ENCODE measurements at regions not wholly inside any gene's neighbourhood (a gene's known extent, or its start where the extent isn't known, plus 50 kb on each side); places are given as distances from the start of the nearest gene placed in this dataset.

DNA sequence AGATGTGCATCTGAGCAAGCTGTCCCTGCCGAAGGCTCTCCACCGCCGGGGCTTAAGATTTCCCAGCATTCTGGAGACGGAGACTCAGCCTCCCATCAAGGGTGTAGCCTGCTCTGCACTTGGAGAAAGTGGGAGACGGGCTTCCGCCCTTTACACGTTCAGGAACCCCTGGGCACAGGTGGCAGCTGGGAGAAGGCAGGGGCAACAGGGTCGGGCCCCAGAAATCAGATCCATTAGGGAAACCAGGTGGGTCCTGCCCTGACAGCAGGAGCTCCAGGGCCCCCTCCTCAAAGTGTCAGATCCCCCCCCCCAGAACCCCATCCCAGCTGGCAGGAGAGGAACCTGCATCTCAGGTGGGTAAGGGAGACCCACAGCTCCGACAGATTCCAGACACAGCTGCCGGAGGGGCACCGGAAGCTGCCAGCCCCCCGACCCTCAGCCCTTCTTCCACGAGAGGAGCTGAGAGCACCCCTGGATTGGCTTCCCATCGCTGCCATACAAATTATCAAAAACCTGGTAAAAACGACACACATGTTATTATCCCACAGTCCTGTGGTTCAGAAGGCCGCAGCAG lies 236.6 kb downstream of the NPHP4 start:
- TF ChIP-seq, protein P1, sequence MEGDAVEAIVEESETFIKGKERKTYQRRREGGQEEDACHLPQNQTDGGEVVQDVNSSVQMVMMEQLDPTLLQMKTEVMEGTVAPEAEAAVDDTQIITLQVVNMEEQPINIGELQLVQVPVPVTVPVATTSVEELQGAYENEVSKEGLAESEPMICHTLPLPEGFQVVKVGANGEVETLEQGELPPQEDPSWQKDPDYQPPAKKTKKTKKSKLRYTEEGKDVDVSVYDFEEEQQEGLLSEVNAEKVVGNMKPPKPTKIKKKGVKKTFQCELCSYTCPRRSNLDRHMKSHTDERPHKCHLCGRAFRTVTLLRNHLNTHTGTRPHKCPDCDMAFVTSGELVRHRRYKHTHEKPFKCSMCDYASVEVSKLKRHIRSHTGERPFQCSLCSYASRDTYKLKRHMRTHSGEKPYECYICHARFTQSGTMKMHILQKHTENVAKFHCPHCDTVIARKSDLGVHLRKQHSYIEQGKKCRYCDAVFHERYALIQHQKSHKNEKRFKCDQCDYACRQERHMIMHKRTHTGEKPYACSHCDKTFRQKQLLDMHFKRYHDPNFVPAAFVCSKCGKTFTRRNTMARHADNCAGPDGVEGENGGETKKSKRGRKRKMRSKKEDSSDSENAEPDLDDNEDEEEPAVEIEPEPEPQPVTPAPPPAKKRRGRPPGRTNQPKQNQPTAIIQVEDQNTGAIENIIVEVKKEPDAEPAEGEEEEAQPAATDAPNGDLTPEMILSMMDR (IDR thresholded peaks at IDR 0.05; ENCODE audit: low read depth, low read length, missing input control) = no peak
- no peak for TF ChIP-seq ATF3 (IDR thresholded peaks at IDR 0.05)
- TF ChIP-seq FOXA1 (IDR thresholded peaks at IDR 0.05) = no peak
- no peak for TF ChIP-seq MAX (IDR thresholded peaks at IDR 0.05)
- TF ChIP-seq REST (IDR thresholded peaks at IDR 0.05) = no peak
- TF ChIP-seq RAD21 (IDR thresholded peaks at IDR 0.05) = no peak
- TF ChIP-seq YY1 (IDR thresholded peaks at IDR 0.05) = no peak
